Neural crest cell (in vitro differentiated cells): ENCODE measurements at regions not wholly inside any gene's neighbourhood (a gene's known extent, or its start where the extent isn't known, plus 50 kb on each side); places are given as distances from the start of the nearest gene placed in this dataset.

Experiments used
- DNase-seq: peaks from one replicate; pipeline ENCODE4 v3.0.0; 2021; ENCODE audit warnings: low read depth, mixed read lengths, low spot score
- H3K27ac Mint-ChIP-seq: one replicate; pipeline ENCODE4 v1.8.0; 2021; ENCODE audit warnings: mild to moderate bottlenecking, mixed read lengths; ENCODE audit not compliant: unreplicated experiment
- H3K27me3 Mint-ChIP-seq: 2 replicates; pipeline ENCODE4 v1.8.0; 2021; ENCODE audit warnings: low read depth, mild to moderate bottlenecking, mixed read lengths
- H3K36me3 Mint-ChIP-seq: 2 replicates; pipeline ENCODE4 v1.8.0; 2021; ENCODE audit warnings: low read depth, mild to moderate bottlenecking, mixed read lengths
- H3K4me1 Mint-ChIP-seq: 2 replicates; pipeline ENCODE4 v1.8.0; 2021; ENCODE audit warnings: mixed read lengths
- H3K4me3 Mint-ChIP-seq: one replicate; pipeline ENCODE4 v1.8.0; 2021; ENCODE audit warnings: mild to moderate bottlenecking, mixed read lengths
- H3K9me3 Mint-ChIP-seq: 2 replicates; pipeline ENCODE4 v1.8.0; 2021; ENCODE audit warnings: mixed read lengths
- CTCF ChIP-seq: fragments of 200-600 bp; sonication (generic); conservative IDR thresholded peaks from 2 replicates; pipeline ENCODE4 v1.5.0; 2021; ENCODE audit warnings: antibody characterized with exemption, mild to moderate bottlenecking

GRCh38 chr18:10114717-10115463 is 201.1 kb downstream of the VAPA start:
- H3K27me3 Mint-ChIP-seq: no peaks in the 10 kb centered on the region
- H3K4me1 Mint-ChIP-seq: peaks cover 6% of the 10 kb centered on the region
- no peak overlapping the region for H3K27ac Mint-ChIP-seq
- no peak for TF ChIP-seq CTCF
- H3K4me3 Mint-ChIP-seq: no peak overlapping the region
- no peaks in the 10 kb centered on the region for H3K36me3 Mint-ChIP-seq
- no peak for DNase-seq
- H3K9me3 Mint-ChIP-seq: peaks cover 5% of the 10 kb centered on the region

GRCh38 chr18:10116574-10116973 is 202.8 kb downstream of the VAPA start:
- peaks cover 3% of the 10 kb centered on the region for H3K9me3 Mint-ChIP-seq
- H3K27ac Mint-ChIP-seq: no peak overlapping the region
- DNase-seq: no peak
- no peak overlapping the region for H3K4me3 Mint-ChIP-seq
- H3K36me3 Mint-ChIP-seq: no peaks in the 10 kb centered on the region
- TF ChIP-seq CTCF: no peak
- H3K4me1 Mint-ChIP-seq: peaks cover 8% of the 10 kb centered on the region
- no peaks in the 10 kb centered on the region for H3K27me3 Mint-ChIP-seq

- H3K4me1 Mint-ChIP-seq: peaks cover 14% of the 10 kb centered on the region
- TF ChIP-seq CTCF: no peak
- no peak overlapping the region for H3K4me3 Mint-ChIP-seq
- no peak overlapping the region for H3K27ac Mint-ChIP-seq
- H3K9me3 Mint-ChIP-seq: peaks cover 3% of the 10 kb centered on the region
- no peaks in the 10 kb centered on the region for H3K36me3 Mint-ChIP-seq
- H3K27me3 Mint-ChIP-seq: no peaks in the 10 kb centered on the region
- no peak for DNase-seq
These were observed 205.7 kb downstream of the VAPA start for GRCh38 chr18:10119528-10119927.

- no peak for TF ChIP-seq CTCF
- no peaks in the 10 kb centered on the region for H3K27me3 Mint-ChIP-seq
- peaks cover 15% of the 10 kb centered on the region for H3K4me1 Mint-ChIP-seq
These were observed 206.2 kb downstream of the VAPA start for GRCh38 chr18:10119991-10120390.

GRCh38 chr18:10120622-10121021 is 206.8 kb downstream of the VAPA start:
- peaks cover 21% of the 10 kb centered on the region for H3K4me1 Mint-ChIP-seq
- H3K27me3 Mint-ChIP-seq: no peaks in the 10 kb centered on the region
- no peak for DNase-seq
- H3K27ac Mint-ChIP-seq: no peak overlapping the region
- no peak for TF ChIP-seq CTCF
- no peaks in the 10 kb centered on the region for H3K36me3 Mint-ChIP-seq
- H3K9me3 Mint-ChIP-seq: peaks cover 3% of the 10 kb centered on the region
- H3K4me3 Mint-ChIP-seq: no peak overlapping the region

More at GRCh38 chr18:10119991-10120390, 206.2 kb downstream of the VAPA start:
- H3K9me3 Mint-ChIP-seq: peaks cover 3% of the 10 kb centered on the region
- no peak overlapping the region for H3K27ac Mint-ChIP-seq
- no peak for DNase-seq
- H3K4me3 Mint-ChIP-seq: no peak overlapping the region
- H3K36me3 Mint-ChIP-seq: no peaks in the 10 kb centered on the region
